Activated naive CD4-positive, alpha-beta T cell treated with Interleukin-2 at 50 U/mL for 16 hours (primary cell): ENCODE measurements at regions not wholly inside any gene's neighbourhood (a gene's known extent, or its start where the extent isn't known, plus 50 kb on each side); places are given as distances from the start of the nearest gene placed in this dataset.

Experiments used
- DNase-seq: peaks from one replicate; pipeline ENCODE4 v3.0.0-alpha.2; 2020

GRCh38 chr2:217049956-217050355 is 190.1 kb upstream of the TNP1 start:
- DNase-seq, result no peak

GRCh38 chr2:217049422-217049821 is 189.6 kb upstream of the TNP1 start:
- DNase-seq, result no peak

GRCh38 chr2:217048730-217049129 is 188.9 kb upstream of the TNP1 start:
- no peak for DNase-seq

GRCh38 chr2:217047631-217048030 is 187.8 kb upstream of the TNP1 start:
- no peak for DNase-seq

- DNase-seq, result no peak
These were observed 187.3 kb upstream of the TNP1 start for GRCh38 chr2:217047209-217047608.

- DNase-seq, result no peak
These were observed 186.0 kb upstream of the TNP1 start for GRCh38 chr2:217045700-217046475.

GRCh38 chr2:217040099-217040498 is 180.2 kb upstream of the TNP1 start:
- no peak for DNase-seq

GRCh38 chr2:217038001-217038400 is 178.1 kb upstream of the TNP1 start:
- no peak for DNase-seq

GRCh38 chr2:217037353-217037752 is 177.5 kb upstream of the TNP1 start:
- no peak for DNase-seq

- no peak for DNase-seq
These were observed 176.1 kb upstream of the TNP1 start for GRCh38 chr2:217035967-217036366.

GRCh38 chr2:217033186-217033585 is 173.3 kb upstream of the TNP1 start:
- DNase-seq, result no peak

- DNase-seq, result no peak
These were observed 171.6 kb upstream of the TNP1 start for GRCh38 chr2:217031445-217031844.

GRCh38 chr2:217030081-217030480 is 170.2 kb upstream of the TNP1 start:
- DNase-seq, result no peak

- DNase-seq, result no peak
These were observed 168.3 kb upstream of the TNP1 start for GRCh38 chr2:217028128-217028527.

- no peak for DNase-seq
These were observed 167.6 kb upstream of the TNP1 start for GRCh38 chr2:217027414-217027813.

GRCh38 chr2:217026569-217026968 is 166.7 kb upstream of the TNP1 start:
- no peak for DNase-seq

GRCh38 chr2:217026161-217026560 is 166.3 kb upstream of the TNP1 start:
- DNase-seq, result no peak

- DNase-seq, result no peak
These were observed 163.7 kb upstream of the TNP1 start for GRCh38 chr2:217023611-217024010.

- no peak for DNase-seq
These were observed 157.8 kb upstream of the TNP1 start for GRCh38 chr2:217017456-217018252.

- DNase-seq, result no peak
These were observed 157.0 kb upstream of the TNP1 start for GRCh38 chr2:217016796-217017419.

- DNase-seq, result no peak
These were observed 154.7 kb upstream of the TNP1 start for GRCh38 chr2:217014328-217015105.

GRCh38 chr2:217013926-217014325 is 154.1 kb upstream of the TNP1 start:
- no peak for DNase-seq

GRCh38 chr2:217011576-217011975 is 151.7 kb upstream of the TNP1 start:
- DNase-seq, result no peak
